ENCODE measurements at regions not wholly inside any gene's neighbourhood (a gene's known extent, or its start where the extent isn't known, plus 50 kb on each side); places are given as distances from the start of the nearest gene placed in this dataset.

- no peak for TF ChIP-seq CTCF (IDR thresholded peaks at IDR 0.05; ENCODE audit: insufficient read depth, low read length, missing control alignments)
- H3K4me3 ChIP-seq (ENCODE audit: low read depth, low read length), result no peak overlapping the region
- CTCF ChIA-PET, result interaction anchor here (0.9 to 8.8 kb wide), 3 partner anchors 10 to 178 kb away, joined by 3 to 37 read pairs (median 4); no protein-coding TSS in a partner anchor
- POLR2A ChIA-PET, result no interaction called here
- DNase-seq (ENCODE audit: low read depth, low spot score), result no peak
Observed at GRCh38 chr3:159626598-159626997, 362.0 kb upstream of the IL12A start.

- TF ChIP-seq CTCF (IDR thresholded peaks at IDR 0.05; ENCODE audit: insufficient read depth, low read length, missing control alignments), result no peak
- DNase-seq (ENCODE audit: low read depth, low spot score), result no peak
- ChIA-PET CTCF (interaction anchor here (0.9 to 8.8 kb wide), 3 partner anchors 9 to 178 kb away, joined by 3 to 37 read pairs (median 4); no protein-coding TSS in a partner anchor), POLR2A (no interaction called here)
- H3K4me3 ChIP-seq (ENCODE audit: low read depth, low read length), result no peak overlapping the region
Observed at GRCh38 chr3:159627229-159627628, 361.4 kb upstream of the IL12A start.

- ChIA-PET CTCF (interaction anchor here (0.9 to 8.8 kb wide), 3 partner anchors 9 to 177 kb away, joined by 3 to 37 read pairs (median 4); no protein-coding TSS in a partner anchor), POLR2A (no interaction called here)
- DNase-seq (ENCODE audit: low read depth, low spot score), result no peak
- TF ChIP-seq CTCF (IDR thresholded peaks at IDR 0.05; ENCODE audit: insufficient read depth, low read length, missing control alignments), result no peak
- no peak overlapping the region for H3K4me3 ChIP-seq (ENCODE audit: low read depth, low read length)
Observed at GRCh38 chr3:159627634-159628033, 361.0 kb upstream of the IL12A start.

GRCh38 chr3:159629329-159630084 lies 359.1 kb upstream of the IL12A start:
- ChIA-PET POLR2A (no interaction called here), CTCF (interaction anchor here (1.4 kb wide), 1 partner anchor 12 kb away, joined by 5 read pairs; no protein-coding TSS in a partner anchor)
- DNase-seq (ENCODE audit: low read depth, low spot score), result no peak
- H3K4me3 ChIP-seq (ENCODE audit: low read depth, low read length), result no peak overlapping the region
- TF ChIP-seq CTCF (IDR thresholded peaks at IDR 0.05; ENCODE audit: insufficient read depth, low read length, missing control alignments), result no peak

- CTCF ChIA-PET, result interaction anchor here (1.0 kb wide), 1 partner anchor 172 kb away, joined by 4 read pairs; no protein-coding TSS in a partner anchor
- POLR2A ChIA-PET, result no interaction called here
- DNase-seq (ENCODE audit: low read depth, low spot score), result no peak
- TF ChIP-seq CTCF (IDR thresholded peaks at IDR 0.05; ENCODE audit: insufficient read depth, low read length, missing control alignments), result no peak
- no peak overlapping the region for H3K4me3 ChIP-seq (ENCODE audit: low read depth, low read length)
Observed at GRCh38 chr3:159631226-159631625, 357.4 kb upstream of the IL12A start.

- TF ChIP-seq CTCF (IDR thresholded peaks at IDR 0.05; ENCODE audit: insufficient read depth, low read length, missing control alignments), result no peak
- H3K4me3 ChIP-seq (ENCODE audit: low read depth, low read length), result no peak overlapping the region
- DNase-seq (ENCODE audit: low read depth, low spot score), result no peak
- POLR2A ChIA-PET, result no interaction called here
- CTCF ChIA-PET, result interaction anchor here (1.0 to 1.3 kb wide), 2 partner anchors 171 to 173 kb away, joined by 4 read pairs; no protein-coding TSS in a partner anchor
Observed at GRCh38 chr3:159632128-159632527, 356.5 kb upstream of the IL12A start.

All from AG04449 (cell line).